HAP-1 (cell line): ENCODE measurements at regions not wholly inside any gene's neighbourhood (a gene's known extent, or its start where the extent isn't known, plus 50 kb on each side); places are given as distances from the start of the nearest gene placed in this dataset.

Experiments
- DNase-seq, 2 experiments: peaks; one replicate each; pipeline ENCODE4 v3.0.0-alpha.2; 2016 to 2020; ENCODE audit warnings: low spot score in 2 of 2
- H3K27me3 ChIP-seq: fragments of 250-450 bp; sonication (Bioruptor Pico); 2 replicates; pipeline ENCODE4 v1.5.1; 2020; ENCODE audit warnings: low read depth, mild to moderate bottlenecking, moderate library complexity
- H3K36me3 ChIP-seq: fragments of 250-450 bp; sonication (Bioruptor Pico); replicated peaks from 2 replicates; pipeline ENCODE4 v1.5.1; 2020; ENCODE audit warnings: mild to moderate bottlenecking
- H3K4me1 ChIP-seq: fragments of 250-450 bp; sonication (Bioruptor Pico); 2 replicates; pipeline ENCODE4 v1.5.1; 2020; ENCODE audit warnings: mild to moderate bottlenecking
- H3K4me3 ChIP-seq: fragments of 250-450 bp; sonication (Bioruptor Pico); 2 replicates; pipeline ENCODE4 v1.5.1; 2020; ENCODE audit warnings: mild to moderate bottlenecking, moderate library complexity
- H3K9me3 ChIP-seq: fragments of 250-450 bp; sonication (Bioruptor Pico); 2 replicates; pipeline ENCODE4 v1.5.1; 2020; ENCODE audit warnings: mild to moderate bottlenecking, moderate library complexity
- in situ Hi-C: fragments of 300-500 bp; cut with MboI; formaldehyde crosslinking; loops from 3 replicates; pipeline ENCODE4 v1.14.3; 2020; ENCODE audit warnings: low sequenced_read_pairs, inconsistent platforms, mixed read lengths

- Histone ChIP-seq H3K9me3 (no peaks in the 10 kb centered on the region), H3K4me1 (no peaks in the 10 kb centered on the region), H3K4me3 (no peak overlapping the region), H3K36me3 (no peaks in the 10 kb centered on the region), H3K27me3 (no peaks in the 10 kb centered on the region)
- DNase-seq, result no peak
- in situ Hi-C loops, result no loop called here
Measured at GRCh38 chr5:110088676-110089436, 399.1 kb downstream of the MAN2A1 start.

- Histone ChIP-seq H3K36me3 (no peaks in the 10 kb centered on the region), H3K4me3 (no peak overlapping the region), H3K9me3 (no peaks in the 10 kb centered on the region), H3K27me3 (no peaks in the 10 kb centered on the region), H3K4me1 (no peaks in the 10 kb centered on the region)
- in situ Hi-C loops, result no loop called here
- no peak for DNase-seq
Measured at GRCh38 chr5:110092955-110093785, 403.4 kb downstream of the MAN2A1 start.

GRCh38 chr5:110094109-110094508 is 404.4 kb downstream of the MAN2A1 start:
- Histone ChIP-seq H3K9me3 (no peaks in the 10 kb centered on the region), H3K4me3 (no peak overlapping the region), H3K27me3 (no peaks in the 10 kb centered on the region), H3K4me1 (no peaks in the 10 kb centered on the region), H3K36me3 (no peaks in the 10 kb centered on the region)
- in situ Hi-C loops, result no loop called here
- DNase-seq, result no peak

- no peaks in the 10 kb centered on the region for H3K9me3 ChIP-seq
- H3K4me3 ChIP-seq, result no peak overlapping the region
- H3K4me1 ChIP-seq, result no peaks in the 10 kb centered on the region
- in situ Hi-C loops, result no loop called here
- DNase-seq, result no peak
- H3K27me3 ChIP-seq, result no peaks in the 10 kb centered on the region
- H3K36me3 ChIP-seq, result no peaks in the 10 kb centered on the region
Measured at GRCh38 chr5:110094548-110094947, 404.8 kb downstream of the MAN2A1 start.

GRCh38 chr5:110096419-110096818 is 406.7 kb downstream of the MAN2A1 start:
- DNase-seq, result no peak
- no peaks in the 10 kb centered on the region for H3K27me3 ChIP-seq
- H3K9me3 ChIP-seq, result no peaks in the 10 kb centered on the region
- H3K36me3 ChIP-seq, result no peaks in the 10 kb centered on the region
- no peak overlapping the region for H3K4me3 ChIP-seq
- in situ Hi-C loops, result no loop called here
- H3K4me1 ChIP-seq, result no peaks in the 10 kb centered on the region

GRCh38 chr5:110099572-110099971 is 409.8 kb downstream of the MAN2A1 start:
- Histone ChIP-seq H3K9me3 (no peaks in the 10 kb centered on the region), H3K27me3 (no peaks in the 10 kb centered on the region), H3K4me3 (no peak overlapping the region), H3K36me3 (no peaks in the 10 kb centered on the region), H3K4me1 (no peaks in the 10 kb centered on the region)
- in situ Hi-C loops, result no loop called here
- DNase-seq, result no peak

GRCh38 chr5:110103081-110103480 is 413.4 kb downstream of the MAN2A1 start:
- in situ Hi-C loops, result no loop called here
- no peak overlapping the region for H3K4me3 ChIP-seq
- no peaks in the 10 kb centered on the region for H3K36me3 ChIP-seq
- no peaks in the 10 kb centered on the region for H3K4me1 ChIP-seq
- H3K27me3 ChIP-seq, result no peaks in the 10 kb centered on the region
- DNase-seq, result no peak
- H3K9me3 ChIP-seq, result no peaks in the 10 kb centered on the region

- in situ Hi-C loops, result no loop called here
- DNase-seq, result no peak
- Histone ChIP-seq H3K4me3 (no peak overlapping the region), H3K27me3 (no peaks in the 10 kb centered on the region), H3K9me3 (no peaks in the 10 kb centered on the region), H3K36me3 (no peaks in the 10 kb centered on the region), H3K4me1 (no peaks in the 10 kb centered on the region)
Measured at GRCh38 chr5:110104060-110104725, 414.5 kb downstream of the MAN2A1 start.

- Histone ChIP-seq H3K4me3 (no peak overlapping the region), H3K4me1 (no peaks in the 10 kb centered on the region), H3K27me3 (no peaks in the 10 kb centered on the region), H3K9me3 (no peaks in the 10 kb centered on the region), H3K36me3 (no peaks in the 10 kb centered on the region)
- DNase-seq, result no peak
- in situ Hi-C loops, result no loop called here
Measured at GRCh38 chr5:110104726-110105669, 415.3 kb downstream of the MAN2A1 start.

GRCh38 chr5:110105692-110106091 is 416.0 kb downstream of the MAN2A1 start:
- no peaks in the 10 kb centered on the region for H3K36me3 ChIP-seq
- in situ Hi-C loops, result no loop called here
- H3K4me1 ChIP-seq, result no peaks in the 10 kb centered on the region
- H3K4me3 ChIP-seq, result no peak overlapping the region
- no peak for DNase-seq
- H3K9me3 ChIP-seq, result no peaks in the 10 kb centered on the region
- H3K27me3 ChIP-seq, result no peaks in the 10 kb centered on the region

GRCh38 chr5:110106750-110107149 is 417.0 kb downstream of the MAN2A1 start:
- in situ Hi-C loops, result no loop called here
- Histone ChIP-seq H3K27me3 (no peaks in the 10 kb centered on the region), H3K4me1 (no peaks in the 10 kb centered on the region), H3K36me3 (no peaks in the 10 kb centered on the region), H3K4me3 (no peak overlapping the region), H3K9me3 (no peaks in the 10 kb centered on the region)
- DNase-seq, result no peak

GRCh38 chr5:110108520-110108919 is 418.8 kb downstream of the MAN2A1 start:
- no peaks in the 10 kb centered on the region for H3K27me3 ChIP-seq
- H3K36me3 ChIP-seq, result no peaks in the 10 kb centered on the region
- H3K9me3 ChIP-seq, result no peaks in the 10 kb centered on the region
- H3K4me3 ChIP-seq, result no peak overlapping the region
- no peak for DNase-seq
- H3K4me1 ChIP-seq, result no peaks in the 10 kb centered on the region
- in situ Hi-C loops, result no loop called here

GRCh38 chr5:110109667-110110066 is 419.9 kb downstream of the MAN2A1 start:
- in situ Hi-C loops, result no loop called here

More at GRCh38 chr5:110109667-110110066, 419.9 kb downstream of the MAN2A1 start:
- H3K36me3 ChIP-seq, result no peaks in the 10 kb centered on the region
- no peaks in the 10 kb centered on the region for H3K4me1 ChIP-seq
- no peak for DNase-seq
- no peaks in the 10 kb centered on the region for H3K9me3 ChIP-seq
- no peak overlapping the region for H3K4me3 ChIP-seq
- no peaks in the 10 kb centered on the region for H3K27me3 ChIP-seq
